Liver (tissue), 8 donors: ENCODE measurements at regions not wholly inside any gene's neighbourhood (a gene's known extent, or its start where the extent isn't known, plus 50 kb on each side); places are given as distances from the start of the nearest gene placed in this dataset.

Source experiments
- DNase-seq: peaks from one replicate; pipeline ENCODE4 v3.0.0-alpha.2; 2017; ENCODE audit warnings: low spot score
- H3K27ac ChIP-seq, 2 donors: one replicate each; pipeline ENCODE4 v1.7.0; 2013; ENCODE audit warnings: inconsistent platforms in 2 of 2, low read length in 2 of 2, control low read depth in 1 of 2, low read depth in 1 of 2, mild to moderate bottlenecking in 1 of 2
- H3K27me3 ChIP-seq, 4 donors: one replicate each; pipeline versions ENCODE4 v1.6.1 to v1.7.0; 2013; ENCODE audit warnings: low read length in 3 of 4, inconsistent platforms in 1 of 4, mild to moderate bottlenecking in 1 of 4, moderate library complexity in 1 of 4; ENCODE audit not compliant: control insufficient read depth in 4 of 4, insufficient read depth in 4 of 4
- H3K36me3 ChIP-seq, 4 donors: one replicate each; pipeline versions ENCODE4 v1.6.1 to v1.7.0; 2013; ENCODE audit warnings: low read length in 3 of 4, mild to moderate bottlenecking in 3 of 4, low read depth in 1 of 4, moderate library complexity in 1 of 4; ENCODE audit not compliant: control insufficient read depth in 4 of 4, insufficient read depth in 3 of 4
- H3K4me1 ChIP-seq, 4 donors: one replicate each; pipeline versions ENCODE4 v1.6.1 to v1.7.0; 2013; ENCODE audit warnings: low read length in 3 of 4, mild to moderate bottlenecking in 3 of 4, moderate library complexity in 1 of 4; ENCODE audit not compliant: control insufficient read depth in 4 of 4, insufficient read depth in 4 of 4
- H3K4me3 ChIP-seq, 3 donors: one replicate each; pipeline versions ENCODE4 v1.6.1 to v1.7.0; 2013; ENCODE audit warnings: low read length in 3 of 3, control low read depth in 1 of 3, low read depth in 1 of 3, mild to moderate bottlenecking in 1 of 3
- H3K9ac ChIP-seq, 2 donors: one replicate each; pipeline ENCODE4 v1.7.0; 2013; ENCODE audit warnings: low read length in 2 of 2, mild to moderate bottlenecking in 2 of 2, moderate library complexity in 2 of 2, control low read depth in 1 of 2, low read depth in 1 of 2
- H3K9me3 ChIP-seq, 4 donors: one replicate each; pipeline versions ENCODE4 v1.6.1 to v1.7.0; 2013; ENCODE audit warnings: low read length in 3 of 4; ENCODE audit not compliant: control insufficient read depth in 4 of 4
- EGR1 ChIP-seq, 2 donors: IDR thresholded peaks; 2 replicates each; pipeline ENCODE4 v1.6.1; 2016 to 2018; ENCODE audit warnings: antibody characterized with exemption in 2 of 2, low read depth in 2 of 2
- FOXA1 ChIP-seq: IDR thresholded peaks from 2 replicates; pipeline ENCODE4 v1.6.1; 2016; ENCODE audit warnings: antibody characterized with exemption
- FOXA2 ChIP-seq: IDR thresholded peaks from 2 replicates; pipeline ENCODE4 v1.6.1; 2016; ENCODE audit warnings: antibody characterized with exemption
- GABPA ChIP-seq, 2 donors: IDR thresholded peaks in 1 of 2; conservative IDR thresholded peaks in 1 of 2; 2 replicates each; pipeline ENCODE4 v1.6.1; 2016; ENCODE audit warnings: antibody characterized with exemption in 2 of 2, mild to moderate bottlenecking in 1 of 2, moderate library complexity in 1 of 2
- HNF4A ChIP-seq, 2 donors: conservative IDR thresholded peaks; 2 replicates each; pipeline ENCODE4 v1.6.1; 2016; ENCODE audit warnings: antibody characterized with exemption in 2 of 2, mild to moderate bottlenecking in 2 of 2
- HNF4G ChIP-seq: IDR thresholded peaks from 2 replicates; pipeline ENCODE4 v1.6.1; 2016; ENCODE audit warnings: antibody characterized with exemption
- JUND ChIP-seq, 2 donors: IDR thresholded peaks; 2 replicates each; pipeline ENCODE4 v1.6.1; 2016; ENCODE audit warnings: antibody characterized with exemption in 2 of 2
- NR2F2 ChIP-seq: IDR thresholded peaks from 2 replicates; pipeline ENCODE4 v1.6.1; 2016; ENCODE audit warnings: antibody characterized with exemption
- RAD21 ChIP-seq, 2 donors: IDR thresholded peaks; 2 replicates each; pipeline ENCODE4 v1.6.1; 2016; ENCODE audit warnings: antibody characterized with exemption in 2 of 2, mild to moderate bottlenecking in 2 of 2
- RXRA ChIP-seq, 2 donors: IDR thresholded peaks; 2 replicates each; pipeline ENCODE4 v1.6.1; 2017 to 2018; ENCODE audit warnings: antibody characterized with exemption in 2 of 2, mild to moderate bottlenecking in 1 of 2
- SP1 ChIP-seq: IDR thresholded peaks from 2 replicates; pipeline ENCODE4 v1.6.1; 2018; ENCODE audit warnings: antibody characterized with exemption, mild to moderate bottlenecking
- TAF1 ChIP-seq: conservative IDR thresholded peaks from 2 replicates; pipeline ENCODE4 v1.6.1; 2016; ENCODE audit warnings: antibody characterized with exemption, mild to moderate bottlenecking
- WGBS: extraction: QIAGEN DNeasy Blood & Tissue Kit; methylation state at CpG from one replicate; pipeline ENCODE4 v1.1.7; 2013; 5-methylcytosine and 5-hydroxymethylcytosine counted together
- TF ChIP-seq, protein P1 (sequence below): fragments of 150-350 bp; IDR thresholded peaks from 2 replicates; pipeline ENCODE4 v1.5.1; 2017; ENCODE audit warnings: improper control_type of control experiment, low read depth, low read length; ENCODE audit not compliant: missing input control
- TF ChIP-seq, protein P2 (sequence below): IDR thresholded peaks from 2 replicates; pipeline ENCODE4 v1.6.1; 2016; ENCODE audit warnings: antibody characterized with exemption
- TF ChIP-seq, protein P3 (sequence below): IDR thresholded peaks from 2 replicates; pipeline ENCODE4 v1.6.1; 2016; ENCODE audit warnings: antibody characterized with exemption, mild to moderate bottlenecking
- TF ChIP-seq, protein P4 (sequence below): IDR thresholded peaks from 2 replicates; pipeline ENCODE4 v1.6.1; 2016; ENCODE audit warnings: antibody characterized with exemption
- TF ChIP-seq, protein P5 (sequence below): IDR thresholded peaks from 2 replicates; pipeline ENCODE4 v1.6.1; 2016; ENCODE audit warnings: antibody characterized with exemption
- donor health status: healthy.
- donor health status: healthy.
- donor health status: healthy.
- donor health status: healthy.
- donor health status: healthy.

DNA sequence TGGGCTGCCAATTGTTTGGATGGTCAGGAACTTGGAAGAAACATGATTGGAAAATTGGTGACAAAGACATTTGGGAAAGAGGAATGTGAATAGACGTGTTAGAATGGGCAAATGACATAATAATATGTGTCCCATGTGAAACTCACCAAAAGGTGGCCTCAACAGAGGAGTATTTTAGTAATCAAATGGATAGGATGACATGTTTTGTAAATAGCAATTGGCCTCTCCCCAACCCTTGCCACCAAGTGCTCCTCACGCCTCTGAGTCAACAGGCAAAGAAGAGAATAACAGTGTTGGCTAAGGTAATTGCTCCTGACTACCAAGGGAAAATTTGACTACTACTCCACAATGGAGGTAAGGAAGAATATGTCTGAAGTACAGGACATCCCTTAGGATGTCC, 81.4 kb downstream of the ATXN7L3B start:
- Histone ChIP-seq H3K27ac (no peak overlapping the region), H3K9ac (no peak overlapping the region), H3K9me3 (no peaks in the 10 kb centered on the region), H3K27me3 (no peaks in the 10 kb centered on the region), H3K4me3 (no peak overlapping the region), H3K36me3 (no peaks in the 10 kb centered on the region), H3K4me1 (no peaks in the 10 kb centered on the region)
- no peak for DNase-seq
- TF ChIP-seq RAD21 (IDR thresholded peaks at IDR 0.05), result no peak
- TF ChIP-seq, protein P1, sequence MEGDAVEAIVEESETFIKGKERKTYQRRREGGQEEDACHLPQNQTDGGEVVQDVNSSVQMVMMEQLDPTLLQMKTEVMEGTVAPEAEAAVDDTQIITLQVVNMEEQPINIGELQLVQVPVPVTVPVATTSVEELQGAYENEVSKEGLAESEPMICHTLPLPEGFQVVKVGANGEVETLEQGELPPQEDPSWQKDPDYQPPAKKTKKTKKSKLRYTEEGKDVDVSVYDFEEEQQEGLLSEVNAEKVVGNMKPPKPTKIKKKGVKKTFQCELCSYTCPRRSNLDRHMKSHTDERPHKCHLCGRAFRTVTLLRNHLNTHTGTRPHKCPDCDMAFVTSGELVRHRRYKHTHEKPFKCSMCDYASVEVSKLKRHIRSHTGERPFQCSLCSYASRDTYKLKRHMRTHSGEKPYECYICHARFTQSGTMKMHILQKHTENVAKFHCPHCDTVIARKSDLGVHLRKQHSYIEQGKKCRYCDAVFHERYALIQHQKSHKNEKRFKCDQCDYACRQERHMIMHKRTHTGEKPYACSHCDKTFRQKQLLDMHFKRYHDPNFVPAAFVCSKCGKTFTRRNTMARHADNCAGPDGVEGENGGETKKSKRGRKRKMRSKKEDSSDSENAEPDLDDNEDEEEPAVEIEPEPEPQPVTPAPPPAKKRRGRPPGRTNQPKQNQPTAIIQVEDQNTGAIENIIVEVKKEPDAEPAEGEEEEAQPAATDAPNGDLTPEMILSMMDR, result no peak
- no peak for TF ChIP-seq GABPA (IDR thresholded peaks at IDR 0.05 in 1 of 2, conservative IDR thresholded peaks at IDR 0.05 in 1 of 2)
- TF ChIP-seq, protein P2, sequence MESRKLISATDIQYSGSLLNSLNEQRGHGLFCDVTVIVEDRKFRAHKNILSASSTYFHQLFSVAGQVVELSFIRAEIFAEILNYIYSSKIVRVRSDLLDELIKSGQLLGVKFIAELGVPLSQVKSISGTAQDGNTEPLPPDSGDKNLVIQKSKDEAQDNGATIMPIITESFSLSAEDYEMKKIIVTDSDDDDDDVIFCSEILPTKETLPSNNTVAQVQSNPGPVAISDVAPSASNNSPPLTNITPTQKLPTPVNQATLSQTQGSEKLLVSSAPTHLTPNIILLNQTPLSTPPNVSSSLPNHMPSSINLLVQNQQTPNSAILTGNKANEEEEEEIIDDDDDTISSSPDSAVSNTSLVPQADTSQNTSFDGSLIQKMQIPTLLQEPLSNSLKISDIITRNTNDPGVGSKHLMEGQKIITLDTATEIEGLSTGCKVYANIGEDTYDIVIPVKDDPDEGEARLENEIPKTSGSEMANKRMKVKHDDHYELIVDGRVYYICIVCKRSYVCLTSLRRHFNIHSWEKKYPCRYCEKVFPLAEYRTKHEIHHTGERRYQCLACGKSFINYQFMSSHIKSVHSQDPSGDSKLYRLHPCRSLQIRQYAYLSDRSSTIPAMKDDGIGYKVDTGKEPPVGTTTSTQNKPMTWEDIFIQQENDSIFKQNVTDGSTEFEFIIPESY, result no peak
- TF ChIP-seq, protein P3, sequence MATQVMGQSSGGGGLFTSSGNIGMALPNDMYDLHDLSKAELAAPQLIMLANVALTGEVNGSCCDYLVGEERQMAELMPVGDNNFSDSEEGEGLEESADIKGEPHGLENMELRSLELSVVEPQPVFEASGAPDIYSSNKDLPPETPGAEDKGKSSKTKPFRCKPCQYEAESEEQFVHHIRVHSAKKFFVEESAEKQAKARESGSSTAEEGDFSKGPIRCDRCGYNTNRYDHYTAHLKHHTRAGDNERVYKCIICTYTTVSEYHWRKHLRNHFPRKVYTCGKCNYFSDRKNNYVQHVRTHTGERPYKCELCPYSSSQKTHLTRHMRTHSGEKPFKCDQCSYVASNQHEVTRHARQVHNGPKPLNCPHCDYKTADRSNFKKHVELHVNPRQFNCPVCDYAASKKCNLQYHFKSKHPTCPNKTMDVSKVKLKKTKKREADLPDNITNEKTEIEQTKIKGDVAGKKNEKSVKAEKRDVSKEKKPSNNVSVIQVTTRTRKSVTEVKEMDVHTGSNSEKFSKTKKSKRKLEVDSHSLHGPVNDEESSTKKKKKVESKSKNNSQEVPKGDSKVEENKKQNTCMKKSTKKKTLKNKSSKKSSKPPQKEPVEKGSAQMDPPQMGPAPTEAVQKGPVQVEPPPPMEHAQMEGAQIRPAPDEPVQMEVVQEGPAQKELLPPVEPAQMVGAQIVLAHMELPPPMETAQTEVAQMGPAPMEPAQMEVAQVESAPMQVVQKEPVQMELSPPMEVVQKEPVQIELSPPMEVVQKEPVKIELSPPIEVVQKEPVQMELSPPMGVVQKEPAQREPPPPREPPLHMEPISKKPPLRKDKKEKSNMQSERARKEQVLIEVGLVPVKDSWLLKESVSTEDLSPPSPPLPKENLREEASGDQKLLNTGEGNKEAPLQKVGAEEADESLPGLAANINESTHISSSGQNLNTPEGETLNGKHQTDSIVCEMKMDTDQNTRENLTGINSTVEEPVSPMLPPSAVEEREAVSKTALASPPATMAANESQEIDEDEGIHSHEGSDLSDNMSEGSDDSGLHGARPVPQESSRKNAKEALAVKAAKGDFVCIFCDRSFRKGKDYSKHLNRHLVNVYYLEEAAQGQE, result no peak
- TF ChIP-seq FOXA1, result no peak
- no peak for TF ChIP-seq FOXA2
- no peak for TF ChIP-seq EGR1 (IDR thresholded peaks at IDR 0.05; ENCODE audit: low read depth in 2 of 2)
- TF ChIP-seq JUND (IDR thresholded peaks at IDR 0.05), result no peak
- TF ChIP-seq, protein P4, sequence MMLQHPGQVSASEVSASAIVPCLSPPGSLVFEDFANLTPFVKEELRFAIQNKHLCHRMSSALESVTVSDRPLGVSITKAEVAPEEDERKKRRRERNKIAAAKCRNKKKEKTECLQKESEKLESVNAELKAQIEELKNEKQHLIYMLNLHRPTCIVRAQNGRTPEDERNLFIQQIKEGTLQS, result no peak
- TF ChIP-seq TAF1, result no peak
- no peak for TF ChIP-seq RXRA (IDR thresholded peaks at IDR 0.05)
- TF ChIP-seq, protein P5, sequence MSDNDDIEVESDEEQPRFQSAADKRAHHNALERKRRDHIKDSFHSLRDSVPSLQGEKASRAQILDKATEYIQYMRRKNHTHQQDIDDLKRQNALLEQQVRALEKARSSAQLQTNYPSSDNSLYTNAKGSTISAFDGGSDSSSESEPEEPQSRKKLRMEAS, result no peak
- no peak for TF ChIP-seq NR2F2
- TF ChIP-seq HNF4A (conservative IDR thresholded peaks at IDR 0.05), result no peak
- no peak for TF ChIP-seq HNF4G
- 58% methylated on average over 2 of the region's 2 CpGs for WGBS

DNA sequence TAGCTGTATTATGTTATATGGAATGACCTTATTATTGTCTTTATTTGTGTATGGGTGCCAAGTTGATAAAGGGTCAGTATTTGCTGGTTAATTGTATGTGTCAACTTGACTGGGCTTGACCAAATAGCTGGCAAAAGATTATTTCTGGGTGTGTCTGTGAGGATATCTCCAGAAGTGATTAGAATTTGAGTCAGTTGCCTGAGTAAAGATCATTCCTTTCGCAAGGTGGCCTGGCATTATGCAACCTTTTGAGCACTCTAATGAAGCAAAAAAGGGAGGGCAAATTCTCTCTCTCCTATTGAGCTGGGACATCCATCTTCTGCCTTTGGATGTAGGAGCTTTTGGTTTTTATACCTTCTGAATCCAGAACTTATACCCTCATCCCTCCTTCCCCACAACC, 82.2 kb downstream of the ATXN7L3B start:
- no peaks in the 10 kb centered on the region for H3K27me3 ChIP-seq
- H3K9me3 ChIP-seq, result no peaks in the 10 kb centered on the region
- no peak overlapping the region for H3K9ac ChIP-seq
- H3K27ac ChIP-seq, result no peak overlapping the region
- TF ChIP-seq, protein P3, result no peak
- no peak for TF ChIP-seq NR2F2
- TF ChIP-seq FOXA2, result no peak
- no peak for TF ChIP-seq SP1
- no peak for TF ChIP-seq RAD21 (IDR thresholded peaks at IDR 0.05)
- TF ChIP-seq, protein P5, result no peak
- no peaks in the 10 kb centered on the region for H3K36me3 ChIP-seq
- DNase-seq, result no peak
- no peaks in the 10 kb centered on the region for H3K4me1 ChIP-seq
- H3K4me3 ChIP-seq, result no peak overlapping the region
- WGBS, result 52% methylated on average over 1 of the region's 1 CpG
